Stimulated activated memory B cell treated with anti-CD40 and anti-IgM and Interleukin-4, amounts not matched to agents 10 μg/mL and 1 μg/mL and 100 μg/mL, for 72 hours (primary cell): ENCODE measurements at regions not wholly inside any gene's neighbourhood (a gene's known extent, or its start where the extent isn't known, plus 50 kb on each side); places are given as distances from the start of the nearest gene placed in this dataset.
A peak's percentile ranks its signal among the peaks of the same experiment; 100 is the strongest.

Experiments
- ATAC-seq: fragments of 150-1000 bp; cut with Tn5 transposase; 2 replicates; pipeline ENCODE4 v1.10.0; 2021
- H3K27ac Mint-ChIP-seq: one replicate; pipeline ENCODE4 v1.8.0; 2022; ENCODE audit warnings: mild to moderate bottlenecking, mixed read lengths
- H3K27me3 Mint-ChIP-seq: one replicate; pipeline ENCODE4 v1.8.0; 2022; ENCODE audit warnings: mixed read lengths
- H3K36me3 Mint-ChIP-seq: one replicate; pipeline ENCODE4 v1.8.0; 2022; ENCODE audit warnings: mixed read lengths
- H3K4me1 Mint-ChIP-seq: one replicate; pipeline ENCODE4 v1.8.0; 2022; ENCODE audit warnings: mixed read lengths
- H3K4me3 Mint-ChIP-seq: one replicate; pipeline ENCODE4 v1.8.0; 2022; ENCODE audit warnings: mild to moderate bottlenecking, moderate library complexity, mixed read lengths
- H3K9me3 Mint-ChIP-seq: one replicate; pipeline ENCODE4 v1.8.0; 2022; ENCODE audit warnings: mixed read lengths

DNA sequence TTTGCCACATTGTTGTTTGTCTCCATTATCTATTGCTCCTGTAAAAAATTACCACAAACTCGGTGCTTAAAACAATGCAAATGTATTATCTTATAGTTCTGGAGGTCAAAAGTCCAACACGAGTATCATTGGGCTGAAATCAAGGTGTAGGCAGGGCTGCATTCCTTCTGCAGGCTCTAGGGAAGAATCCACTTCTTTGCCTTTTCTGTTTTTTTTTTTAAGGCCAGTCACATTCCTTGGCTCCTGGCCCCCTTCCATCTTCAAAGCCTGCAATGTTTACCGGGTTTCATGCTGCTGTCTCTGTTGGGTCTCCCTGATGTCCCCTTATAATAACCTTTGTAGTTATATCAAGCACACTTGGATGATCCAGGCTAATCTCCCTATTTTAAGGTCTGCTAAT lies 212.7 kb downstream of the PTBP2 start:
- ATAC-seq: no peak
- Mint-ChIP-seq H3K4me3 (no peak overlapping the region), H3K27ac (no peak overlapping the region), H3K27me3 (no peaks in the 10 kb centered on the region), H3K4me1 (no peaks in the 10 kb centered on the region), H3K9me3 (no peaks in the 10 kb centered on the region), H3K36me3 (no peaks in the 10 kb centered on the region)

DNA sequence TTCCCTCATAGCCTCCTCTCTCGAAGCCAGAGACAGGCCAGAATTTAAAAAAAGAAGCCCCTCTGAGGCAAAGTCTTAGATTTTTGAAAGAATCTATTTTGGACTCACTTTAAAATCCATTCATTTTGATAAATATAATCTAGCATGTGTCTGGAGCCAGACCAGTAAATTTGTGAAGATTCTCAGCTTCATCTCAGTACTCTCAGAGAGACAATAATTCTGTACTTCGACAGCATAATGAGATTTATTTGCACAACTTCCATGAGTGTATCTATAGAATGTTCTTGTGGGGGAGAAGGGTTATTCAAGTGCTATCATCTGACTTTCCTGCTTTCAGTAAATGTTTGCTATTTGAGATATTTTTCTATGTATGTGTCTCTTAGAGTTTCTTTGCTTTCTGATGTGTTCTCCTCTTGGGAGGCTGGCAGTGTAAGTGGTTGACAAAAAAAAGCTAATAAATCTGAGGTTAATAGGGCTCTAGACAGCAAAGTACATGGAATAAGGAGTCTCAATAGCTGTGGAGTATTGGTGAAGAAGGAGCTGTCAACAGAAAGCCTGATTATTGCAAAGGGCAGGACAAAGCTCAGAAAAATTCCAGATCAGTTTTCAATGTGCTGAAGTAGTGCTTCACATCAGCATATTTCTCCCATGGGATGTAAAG lies 223.0 kb downstream of the PTBP2 start:
- Mint-ChIP-seq H3K9me3 (no peaks in the 10 kb centered on the region), H3K36me3 (no peaks in the 10 kb centered on the region), H3K27ac (no peak overlapping the region), H3K4me1 (no peaks in the 10 kb centered on the region), H3K27me3 (no peaks in the 10 kb centered on the region), H3K4me3 (no peak overlapping the region)
- no peak for ATAC-seq

- Mint-ChIP-seq H3K4me3 (no peak overlapping the region), H3K9me3 (no peaks in the 10 kb centered on the region), H3K4me1 (no peaks in the 10 kb centered on the region), H3K36me3 (no peaks in the 10 kb centered on the region), H3K27ac (no peak overlapping the region), H3K27me3 (no peaks in the 10 kb centered on the region)
- no peak for ATAC-seq
Observed at GRCh38 chr1:96945509-96946084, 224.0 kb downstream of the PTBP2 start.

GRCh38 chr1:96955307-96956012 lies 233.9 kb downstream of the PTBP2 start:
- no peaks in the 10 kb centered on the region for H3K9me3 Mint-ChIP-seq
- no peak for ATAC-seq
- H3K36me3 Mint-ChIP-seq: no peaks in the 10 kb centered on the region
- no peak overlapping the region for H3K4me3 Mint-ChIP-seq
- H3K27me3 Mint-ChIP-seq: no peaks in the 10 kb centered on the region
- H3K4me1 Mint-ChIP-seq: no peaks in the 10 kb centered on the region
- H3K27ac Mint-ChIP-seq: no peak overlapping the region

- Mint-ChIP-seq H3K27ac (no peak overlapping the region), H3K27me3 (no peaks in the 10 kb centered on the region), H3K9me3 (no peaks in the 10 kb centered on the region), H3K4me1 (no peaks in the 10 kb centered on the region), H3K36me3 (no peaks in the 10 kb centered on the region), H3K4me3 (no peak overlapping the region)
- no peak for ATAC-seq
Observed at GRCh38 chr1:96962216-96962615, 240.6 kb downstream of the PTBP2 start.

- Mint-ChIP-seq H3K36me3 (no peaks in the 10 kb centered on the region), H3K4me3 (no peak overlapping the region)
- no peak for ATAC-seq
Observed at GRCh38 chr1:96962751-96963211, 241.2 kb downstream of the PTBP2 start.

DNA sequence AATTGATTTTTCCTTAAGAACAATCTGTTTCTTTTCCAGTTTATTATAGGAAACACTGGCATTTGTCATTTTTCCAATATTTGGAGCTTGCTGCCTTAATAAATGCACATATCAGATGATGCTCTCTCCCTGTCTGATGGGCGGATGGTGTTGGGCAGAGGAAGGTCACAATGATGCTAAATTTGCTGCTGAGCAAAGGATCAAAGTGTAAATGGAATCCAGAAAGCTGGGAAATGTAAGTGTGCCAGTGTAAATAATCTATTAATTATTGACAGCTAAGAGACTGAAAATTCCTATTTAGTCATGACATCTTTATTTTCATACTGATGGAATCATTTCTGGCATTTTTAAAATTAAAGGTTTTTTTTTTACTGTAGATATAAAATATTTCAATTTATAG lies 243.2 kb downstream of the PTBP2 start:
- no peak overlapping the region for H3K27ac Mint-ChIP-seq
- H3K4me3 Mint-ChIP-seq: no peak overlapping the region
- no peak for ATAC-seq
- H3K4me1 Mint-ChIP-seq: no peaks in the 10 kb centered on the region
- H3K36me3 Mint-ChIP-seq: no peaks in the 10 kb centered on the region
- H3K27me3 Mint-ChIP-seq: no peaks in the 10 kb centered on the region
- H3K9me3 Mint-ChIP-seq: no peaks in the 10 kb centered on the region

More at GRCh38 chr1:96962751-96963211, 241.2 kb downstream of the PTBP2 start:
- Mint-ChIP-seq H3K9me3 (no peaks in the 10 kb centered on the region), H3K27me3 (no peaks in the 10 kb centered on the region), H3K4me1 (no peaks in the 10 kb centered on the region), H3K27ac (no peak overlapping the region)

DNA sequence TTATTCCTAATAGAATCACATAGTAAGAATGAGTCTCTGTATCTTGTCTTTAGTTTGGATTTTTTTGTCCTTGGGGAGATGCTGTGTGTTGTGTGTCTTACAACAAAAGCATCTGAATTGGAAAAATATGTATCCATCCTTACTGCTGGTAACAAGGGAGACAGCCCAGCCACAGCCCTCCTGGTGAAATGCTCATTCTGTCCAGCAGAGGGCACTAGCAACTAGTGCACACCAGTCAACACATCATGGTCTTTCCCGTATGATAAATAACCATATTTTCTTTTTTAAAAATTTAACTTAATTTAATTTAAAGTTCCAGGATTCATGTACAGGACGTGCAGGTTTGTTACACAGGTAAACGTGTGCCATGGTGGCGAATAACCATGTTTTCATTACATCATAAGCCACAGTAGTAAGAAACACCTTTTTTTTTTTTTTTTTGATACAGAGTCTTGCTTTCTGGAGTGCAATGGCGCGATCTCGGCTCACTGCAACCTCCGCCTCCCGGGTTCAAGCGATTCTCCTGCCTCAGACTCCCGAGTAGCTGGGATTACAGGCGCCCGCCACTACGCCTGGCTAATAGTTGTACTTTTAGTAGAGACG lies 245.1 kb downstream of the PTBP2 start:
- Mint-ChIP-seq H3K36me3 (no peaks in the 10 kb centered on the region), H3K9me3 (no peaks in the 10 kb centered on the region), H3K4me3 (no peak overlapping the region), H3K4me1 (no peaks in the 10 kb centered on the region), H3K27ac (no peak overlapping the region), H3K27me3 (no peaks in the 10 kb centered on the region)
- peak; percentile 56 for ATAC-seq

- no peaks in the 10 kb centered on the region for H3K9me3 Mint-ChIP-seq
- no peak for ATAC-seq
- no peaks in the 10 kb centered on the region for H3K4me1 Mint-ChIP-seq
- H3K4me3 Mint-ChIP-seq: no peak overlapping the region
- H3K36me3 Mint-ChIP-seq: no peaks in the 10 kb centered on the region
- H3K27me3 Mint-ChIP-seq: no peaks in the 10 kb centered on the region
- no peak overlapping the region for H3K27ac Mint-ChIP-seq
Observed at GRCh38 chr1:96967311-96967710, 245.7 kb downstream of the PTBP2 start.

DNA sequence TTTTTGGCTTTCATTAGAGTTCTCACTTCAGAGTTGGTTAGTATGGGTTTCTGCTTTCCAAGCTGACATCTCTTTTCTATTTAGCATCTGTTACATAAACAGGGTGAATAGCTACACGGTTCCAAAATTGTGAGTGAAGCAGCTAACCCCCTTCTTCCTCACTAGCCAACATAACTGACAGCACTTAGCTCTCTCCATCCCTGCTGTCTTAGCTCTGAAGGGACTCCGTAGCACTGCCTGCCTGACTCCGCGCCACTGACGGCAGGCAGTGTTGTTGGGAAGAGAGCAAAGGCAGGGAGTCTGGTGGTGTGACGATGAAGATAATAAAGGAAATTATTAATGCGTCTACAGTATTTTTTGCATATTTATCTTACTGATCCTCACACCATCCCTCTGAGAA lies 247.0 kb downstream of the PTBP2 start:
- Mint-ChIP-seq H3K36me3 (no peaks in the 10 kb centered on the region), H3K27me3 (no peaks in the 10 kb centered on the region), H3K9me3 (no peaks in the 10 kb centered on the region), H3K27ac (no peak overlapping the region), H3K4me1 (no peaks in the 10 kb centered on the region), H3K4me3 (no peak overlapping the region)
- no peak for ATAC-seq

DNA sequence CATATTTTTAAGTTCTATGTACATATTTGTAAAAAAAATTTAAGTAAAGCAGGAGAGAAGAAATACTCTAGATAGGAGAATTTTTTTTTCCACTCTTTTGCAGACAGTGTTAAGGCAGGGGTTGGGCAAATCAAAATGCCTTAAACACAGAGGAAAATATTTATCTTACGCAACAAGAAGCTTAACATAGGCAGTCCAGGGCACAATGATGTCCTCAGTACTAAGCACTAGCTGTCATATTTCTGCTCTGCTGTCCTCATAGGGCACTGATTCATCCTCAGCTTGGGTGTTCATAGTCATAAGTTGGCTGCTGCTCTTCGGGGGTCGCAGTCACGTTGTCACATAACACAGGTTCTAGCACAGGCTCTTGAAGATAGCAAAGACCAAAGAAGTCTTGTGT lies 247.4 kb downstream of the PTBP2 start:
- H3K36me3 Mint-ChIP-seq: no peaks in the 10 kb centered on the region
- H3K4me1 Mint-ChIP-seq: no peaks in the 10 kb centered on the region
- no peak overlapping the region for H3K4me3 Mint-ChIP-seq
- H3K27ac Mint-ChIP-seq: no peak overlapping the region
- no peak for ATAC-seq
- no peaks in the 10 kb centered on the region for H3K9me3 Mint-ChIP-seq
- no peaks in the 10 kb centered on the region for H3K27me3 Mint-ChIP-seq

DNA sequence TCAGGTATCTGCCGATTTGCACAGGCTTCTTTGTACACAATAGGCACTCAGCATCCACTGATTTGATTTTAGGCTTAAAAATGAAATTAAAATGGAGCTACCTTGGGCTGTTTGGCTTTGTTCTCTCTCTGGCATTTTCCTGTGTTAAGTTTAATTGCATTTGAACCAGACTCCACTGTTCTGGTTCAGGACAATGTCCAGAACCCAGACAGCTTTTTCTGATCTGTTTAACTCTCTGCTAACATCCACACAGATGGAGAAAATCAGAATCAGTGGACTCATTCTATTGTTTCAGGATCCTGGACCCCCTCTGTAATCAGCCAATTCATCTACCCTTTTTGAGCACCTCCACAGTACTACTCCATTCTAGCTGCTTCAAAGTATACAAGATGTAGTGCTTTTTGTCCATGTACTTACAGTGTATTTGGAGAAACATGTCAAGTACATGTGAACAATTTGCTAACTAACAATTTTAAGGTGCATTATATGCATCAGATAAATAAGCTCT lies 248.1 kb downstream of the PTBP2 start:
- Mint-ChIP-seq H3K27me3 (no peaks in the 10 kb centered on the region), H3K9me3 (no peaks in the 10 kb centered on the region), H3K4me1 (no peaks in the 10 kb centered on the region), H3K36me3 (no peaks in the 10 kb centered on the region), H3K4me3 (no peak overlapping the region), H3K27ac (no peak overlapping the region)
- no peak for ATAC-seq

DNA sequence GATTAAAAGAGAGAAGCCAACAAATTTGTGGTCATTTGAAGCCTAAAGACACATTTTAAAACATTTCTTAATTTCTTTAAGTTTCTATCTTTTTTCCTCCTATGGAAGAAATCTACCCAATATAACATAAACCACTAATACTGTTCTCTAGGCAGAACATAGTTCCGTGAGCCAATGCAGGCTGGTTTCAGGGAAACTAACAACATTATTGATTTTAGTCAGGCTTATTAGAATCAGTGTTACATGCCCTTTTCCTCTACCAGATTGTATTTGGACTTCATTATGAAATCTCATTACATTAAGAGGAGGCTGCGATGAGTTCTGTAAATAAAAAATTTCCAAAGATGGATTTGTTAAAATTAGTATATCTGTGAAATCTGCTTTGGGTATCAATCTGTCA lies 249.9 kb downstream of the PTBP2 start:
- Mint-ChIP-seq H3K27ac (no peak overlapping the region), H3K36me3 (no peaks in the 10 kb centered on the region), H3K4me1 (no peaks in the 10 kb centered on the region), H3K27me3 (no peaks in the 10 kb centered on the region), H3K4me3 (no peak overlapping the region), H3K9me3 (no peaks in the 10 kb centered on the region)
- ATAC-seq: no peak

- Mint-ChIP-seq H3K36me3 (no peaks in the 10 kb centered on the region), H3K27ac (no peak overlapping the region), H3K4me3 (no peak overlapping the region), H3K27me3 (no peaks in the 10 kb centered on the region), H3K4me1 (no peaks in the 10 kb centered on the region), H3K9me3 (no peaks in the 10 kb centered on the region)
- no peak for ATAC-seq
Observed at GRCh38 chr1:96971849-96972602, 250.4 kb downstream of the PTBP2 start.

- no peaks in the 10 kb centered on the region for H3K27me3 Mint-ChIP-seq
- ATAC-seq: no peak
- no peak overlapping the region for H3K27ac Mint-ChIP-seq
- H3K9me3 Mint-ChIP-seq: no peaks in the 10 kb centered on the region
- H3K4me3 Mint-ChIP-seq: no peak overlapping the region
- no peaks in the 10 kb centered on the region for H3K4me1 Mint-ChIP-seq
- no peaks in the 10 kb centered on the region for H3K36me3 Mint-ChIP-seq
Observed at GRCh38 chr1:96973605-96974004, 252.0 kb downstream of the PTBP2 start.
